Esophagus squamous epithelium (tissue), 4 donors: ENCODE measurements at regions not wholly inside any gene's neighbourhood (a gene's known extent, or its start where the extent isn't known, plus 50 kb on each side); places are given as distances from the start of the nearest gene placed in this dataset.

Experiments used
- POLR2A ChIP-seq, 4 donors: fragments of 450-650 bp; IDR thresholded peaks; one replicate each; pipeline ENCODE4 v1.6.1; 2017; ENCODE audit warnings: antibody characterized with exemption in 4 of 4, mild to moderate bottlenecking in 4 of 4, moderate library complexity in 3 of 4
- TF ChIP-seq, protein P1 (sequence below), 6 experiments: fragments of 450-650 bp in 4 of 6; fragments of 200-600 bp in 2 of 6; sonication (generic) in 2 of 6; IDR thresholded peaks; one replicate each; pipeline ENCODE4 v1.5.1; 2016 to 2019; ENCODE audit warnings: antibody characterized with exemption in 6 of 6, mild to moderate bottlenecking in 4 of 6, moderate library complexity in 4 of 6

DNA sequence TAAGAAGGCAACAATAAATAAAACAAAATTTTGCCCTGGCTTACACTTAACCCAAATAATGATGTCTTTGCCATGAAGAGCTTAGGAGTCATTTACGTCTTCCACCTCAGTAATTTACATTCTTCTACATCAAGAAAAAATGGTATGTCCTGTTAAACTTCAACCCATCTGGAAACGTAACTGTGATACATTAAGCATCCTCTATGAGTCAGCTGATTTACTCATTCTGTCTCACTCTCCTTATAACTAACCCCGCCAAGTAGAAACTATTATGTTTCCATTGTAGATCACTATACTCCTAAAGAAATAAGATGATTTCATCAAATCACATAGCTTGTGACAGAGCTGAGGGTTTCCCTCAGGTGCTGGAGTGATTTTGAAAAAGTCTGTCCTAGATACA is 330.7 kb downstream of the CDC14C start:
- no peak for TF ChIP-seq POLR2A (IDR thresholded peaks at IDR 0.05)
- TF ChIP-seq, protein P1, sequence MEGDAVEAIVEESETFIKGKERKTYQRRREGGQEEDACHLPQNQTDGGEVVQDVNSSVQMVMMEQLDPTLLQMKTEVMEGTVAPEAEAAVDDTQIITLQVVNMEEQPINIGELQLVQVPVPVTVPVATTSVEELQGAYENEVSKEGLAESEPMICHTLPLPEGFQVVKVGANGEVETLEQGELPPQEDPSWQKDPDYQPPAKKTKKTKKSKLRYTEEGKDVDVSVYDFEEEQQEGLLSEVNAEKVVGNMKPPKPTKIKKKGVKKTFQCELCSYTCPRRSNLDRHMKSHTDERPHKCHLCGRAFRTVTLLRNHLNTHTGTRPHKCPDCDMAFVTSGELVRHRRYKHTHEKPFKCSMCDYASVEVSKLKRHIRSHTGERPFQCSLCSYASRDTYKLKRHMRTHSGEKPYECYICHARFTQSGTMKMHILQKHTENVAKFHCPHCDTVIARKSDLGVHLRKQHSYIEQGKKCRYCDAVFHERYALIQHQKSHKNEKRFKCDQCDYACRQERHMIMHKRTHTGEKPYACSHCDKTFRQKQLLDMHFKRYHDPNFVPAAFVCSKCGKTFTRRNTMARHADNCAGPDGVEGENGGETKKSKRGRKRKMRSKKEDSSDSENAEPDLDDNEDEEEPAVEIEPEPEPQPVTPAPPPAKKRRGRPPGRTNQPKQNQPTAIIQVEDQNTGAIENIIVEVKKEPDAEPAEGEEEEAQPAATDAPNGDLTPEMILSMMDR (IDR thresholded peaks at IDR 0.05) = no peak
